ENCODE measurements at regions not wholly inside any gene's neighbourhood (a gene's known extent, or its start where the extent isn't known, plus 50 kb on each side); places are given as distances from the start of the nearest gene placed in this dataset.
A peak's percentile ranks its signal among the peaks of the same experiment; 100 is the strongest.

DNA sequence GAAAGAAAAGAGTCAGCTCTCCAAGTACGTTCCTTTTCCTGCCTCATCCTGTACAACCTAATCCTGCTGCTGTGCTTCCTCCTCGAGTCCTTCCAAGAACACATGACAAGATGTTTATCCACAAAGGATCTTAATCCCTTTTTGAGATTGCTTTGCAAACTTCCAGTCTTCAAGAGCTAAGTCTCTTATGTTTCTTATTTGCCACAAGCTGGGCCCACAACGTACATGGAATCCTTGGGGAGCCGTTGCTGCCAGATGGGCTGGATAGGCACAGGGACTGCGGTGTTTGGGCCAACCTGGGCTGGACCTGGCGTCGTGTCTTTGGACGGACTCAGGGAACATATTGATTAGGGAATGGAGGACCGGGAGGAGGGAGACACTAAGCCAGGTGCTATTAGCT, 79.7 kb upstream of the AFDN start:
- TF ChIP-seq NANOG (IDR thresholded peaks at IDR 0.05; ENCODE audit: borderline replicate concordance), result no peak
- no peak for TF ChIP-seq EZH2phosphoT487 (IDR thresholded peaks at IDR 0.05; ENCODE audit: unreplicated experiment)
- TF ChIP-seq JUNB (IDR thresholded peaks at IDR 0.05; ENCODE audit: unreplicated experiment), result no peak
- no peak for TF ChIP-seq ZNF331 (CRISPR knock-in tag; IDR thresholded peaks at IDR 0.05; ENCODE audit: low read depth)
- TF ChIP-seq STAT1 (IDR thresholded peaks at IDR 0.05; ENCODE audit: unreplicated experiment), result no peak
- TF ChIP-seq POLR2AphosphoS5 (IDR thresholded peaks at IDR 0.05; ENCODE audit: low read depth), result no peak
- TF ChIP-seq, protein P1, sequence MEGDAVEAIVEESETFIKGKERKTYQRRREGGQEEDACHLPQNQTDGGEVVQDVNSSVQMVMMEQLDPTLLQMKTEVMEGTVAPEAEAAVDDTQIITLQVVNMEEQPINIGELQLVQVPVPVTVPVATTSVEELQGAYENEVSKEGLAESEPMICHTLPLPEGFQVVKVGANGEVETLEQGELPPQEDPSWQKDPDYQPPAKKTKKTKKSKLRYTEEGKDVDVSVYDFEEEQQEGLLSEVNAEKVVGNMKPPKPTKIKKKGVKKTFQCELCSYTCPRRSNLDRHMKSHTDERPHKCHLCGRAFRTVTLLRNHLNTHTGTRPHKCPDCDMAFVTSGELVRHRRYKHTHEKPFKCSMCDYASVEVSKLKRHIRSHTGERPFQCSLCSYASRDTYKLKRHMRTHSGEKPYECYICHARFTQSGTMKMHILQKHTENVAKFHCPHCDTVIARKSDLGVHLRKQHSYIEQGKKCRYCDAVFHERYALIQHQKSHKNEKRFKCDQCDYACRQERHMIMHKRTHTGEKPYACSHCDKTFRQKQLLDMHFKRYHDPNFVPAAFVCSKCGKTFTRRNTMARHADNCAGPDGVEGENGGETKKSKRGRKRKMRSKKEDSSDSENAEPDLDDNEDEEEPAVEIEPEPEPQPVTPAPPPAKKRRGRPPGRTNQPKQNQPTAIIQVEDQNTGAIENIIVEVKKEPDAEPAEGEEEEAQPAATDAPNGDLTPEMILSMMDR (conservative IDR thresholded peaks at IDR 0.05; ENCODE audit: low read depth in 2 of 2), result no peak
- TF ChIP-seq, protein P2, sequence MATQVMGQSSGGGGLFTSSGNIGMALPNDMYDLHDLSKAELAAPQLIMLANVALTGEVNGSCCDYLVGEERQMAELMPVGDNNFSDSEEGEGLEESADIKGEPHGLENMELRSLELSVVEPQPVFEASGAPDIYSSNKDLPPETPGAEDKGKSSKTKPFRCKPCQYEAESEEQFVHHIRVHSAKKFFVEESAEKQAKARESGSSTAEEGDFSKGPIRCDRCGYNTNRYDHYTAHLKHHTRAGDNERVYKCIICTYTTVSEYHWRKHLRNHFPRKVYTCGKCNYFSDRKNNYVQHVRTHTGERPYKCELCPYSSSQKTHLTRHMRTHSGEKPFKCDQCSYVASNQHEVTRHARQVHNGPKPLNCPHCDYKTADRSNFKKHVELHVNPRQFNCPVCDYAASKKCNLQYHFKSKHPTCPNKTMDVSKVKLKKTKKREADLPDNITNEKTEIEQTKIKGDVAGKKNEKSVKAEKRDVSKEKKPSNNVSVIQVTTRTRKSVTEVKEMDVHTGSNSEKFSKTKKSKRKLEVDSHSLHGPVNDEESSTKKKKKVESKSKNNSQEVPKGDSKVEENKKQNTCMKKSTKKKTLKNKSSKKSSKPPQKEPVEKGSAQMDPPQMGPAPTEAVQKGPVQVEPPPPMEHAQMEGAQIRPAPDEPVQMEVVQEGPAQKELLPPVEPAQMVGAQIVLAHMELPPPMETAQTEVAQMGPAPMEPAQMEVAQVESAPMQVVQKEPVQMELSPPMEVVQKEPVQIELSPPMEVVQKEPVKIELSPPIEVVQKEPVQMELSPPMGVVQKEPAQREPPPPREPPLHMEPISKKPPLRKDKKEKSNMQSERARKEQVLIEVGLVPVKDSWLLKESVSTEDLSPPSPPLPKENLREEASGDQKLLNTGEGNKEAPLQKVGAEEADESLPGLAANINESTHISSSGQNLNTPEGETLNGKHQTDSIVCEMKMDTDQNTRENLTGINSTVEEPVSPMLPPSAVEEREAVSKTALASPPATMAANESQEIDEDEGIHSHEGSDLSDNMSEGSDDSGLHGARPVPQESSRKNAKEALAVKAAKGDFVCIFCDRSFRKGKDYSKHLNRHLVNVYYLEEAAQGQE (IDR thresholded peaks at IDR 0.05; ENCODE audit: unreplicated experiment), result no peak
- TF ChIP-seq EZH2 (IDR thresholded peaks at IDR 0.05; ENCODE audit: low read depth, unreplicated experiment), result no peak
- no peak for TF ChIP-seq CREB1 (CRISPR knock-in tag; IDR thresholded peaks at IDR 0.05; ENCODE audit: low read depth)
- TF ChIP-seq, protein P3, sequence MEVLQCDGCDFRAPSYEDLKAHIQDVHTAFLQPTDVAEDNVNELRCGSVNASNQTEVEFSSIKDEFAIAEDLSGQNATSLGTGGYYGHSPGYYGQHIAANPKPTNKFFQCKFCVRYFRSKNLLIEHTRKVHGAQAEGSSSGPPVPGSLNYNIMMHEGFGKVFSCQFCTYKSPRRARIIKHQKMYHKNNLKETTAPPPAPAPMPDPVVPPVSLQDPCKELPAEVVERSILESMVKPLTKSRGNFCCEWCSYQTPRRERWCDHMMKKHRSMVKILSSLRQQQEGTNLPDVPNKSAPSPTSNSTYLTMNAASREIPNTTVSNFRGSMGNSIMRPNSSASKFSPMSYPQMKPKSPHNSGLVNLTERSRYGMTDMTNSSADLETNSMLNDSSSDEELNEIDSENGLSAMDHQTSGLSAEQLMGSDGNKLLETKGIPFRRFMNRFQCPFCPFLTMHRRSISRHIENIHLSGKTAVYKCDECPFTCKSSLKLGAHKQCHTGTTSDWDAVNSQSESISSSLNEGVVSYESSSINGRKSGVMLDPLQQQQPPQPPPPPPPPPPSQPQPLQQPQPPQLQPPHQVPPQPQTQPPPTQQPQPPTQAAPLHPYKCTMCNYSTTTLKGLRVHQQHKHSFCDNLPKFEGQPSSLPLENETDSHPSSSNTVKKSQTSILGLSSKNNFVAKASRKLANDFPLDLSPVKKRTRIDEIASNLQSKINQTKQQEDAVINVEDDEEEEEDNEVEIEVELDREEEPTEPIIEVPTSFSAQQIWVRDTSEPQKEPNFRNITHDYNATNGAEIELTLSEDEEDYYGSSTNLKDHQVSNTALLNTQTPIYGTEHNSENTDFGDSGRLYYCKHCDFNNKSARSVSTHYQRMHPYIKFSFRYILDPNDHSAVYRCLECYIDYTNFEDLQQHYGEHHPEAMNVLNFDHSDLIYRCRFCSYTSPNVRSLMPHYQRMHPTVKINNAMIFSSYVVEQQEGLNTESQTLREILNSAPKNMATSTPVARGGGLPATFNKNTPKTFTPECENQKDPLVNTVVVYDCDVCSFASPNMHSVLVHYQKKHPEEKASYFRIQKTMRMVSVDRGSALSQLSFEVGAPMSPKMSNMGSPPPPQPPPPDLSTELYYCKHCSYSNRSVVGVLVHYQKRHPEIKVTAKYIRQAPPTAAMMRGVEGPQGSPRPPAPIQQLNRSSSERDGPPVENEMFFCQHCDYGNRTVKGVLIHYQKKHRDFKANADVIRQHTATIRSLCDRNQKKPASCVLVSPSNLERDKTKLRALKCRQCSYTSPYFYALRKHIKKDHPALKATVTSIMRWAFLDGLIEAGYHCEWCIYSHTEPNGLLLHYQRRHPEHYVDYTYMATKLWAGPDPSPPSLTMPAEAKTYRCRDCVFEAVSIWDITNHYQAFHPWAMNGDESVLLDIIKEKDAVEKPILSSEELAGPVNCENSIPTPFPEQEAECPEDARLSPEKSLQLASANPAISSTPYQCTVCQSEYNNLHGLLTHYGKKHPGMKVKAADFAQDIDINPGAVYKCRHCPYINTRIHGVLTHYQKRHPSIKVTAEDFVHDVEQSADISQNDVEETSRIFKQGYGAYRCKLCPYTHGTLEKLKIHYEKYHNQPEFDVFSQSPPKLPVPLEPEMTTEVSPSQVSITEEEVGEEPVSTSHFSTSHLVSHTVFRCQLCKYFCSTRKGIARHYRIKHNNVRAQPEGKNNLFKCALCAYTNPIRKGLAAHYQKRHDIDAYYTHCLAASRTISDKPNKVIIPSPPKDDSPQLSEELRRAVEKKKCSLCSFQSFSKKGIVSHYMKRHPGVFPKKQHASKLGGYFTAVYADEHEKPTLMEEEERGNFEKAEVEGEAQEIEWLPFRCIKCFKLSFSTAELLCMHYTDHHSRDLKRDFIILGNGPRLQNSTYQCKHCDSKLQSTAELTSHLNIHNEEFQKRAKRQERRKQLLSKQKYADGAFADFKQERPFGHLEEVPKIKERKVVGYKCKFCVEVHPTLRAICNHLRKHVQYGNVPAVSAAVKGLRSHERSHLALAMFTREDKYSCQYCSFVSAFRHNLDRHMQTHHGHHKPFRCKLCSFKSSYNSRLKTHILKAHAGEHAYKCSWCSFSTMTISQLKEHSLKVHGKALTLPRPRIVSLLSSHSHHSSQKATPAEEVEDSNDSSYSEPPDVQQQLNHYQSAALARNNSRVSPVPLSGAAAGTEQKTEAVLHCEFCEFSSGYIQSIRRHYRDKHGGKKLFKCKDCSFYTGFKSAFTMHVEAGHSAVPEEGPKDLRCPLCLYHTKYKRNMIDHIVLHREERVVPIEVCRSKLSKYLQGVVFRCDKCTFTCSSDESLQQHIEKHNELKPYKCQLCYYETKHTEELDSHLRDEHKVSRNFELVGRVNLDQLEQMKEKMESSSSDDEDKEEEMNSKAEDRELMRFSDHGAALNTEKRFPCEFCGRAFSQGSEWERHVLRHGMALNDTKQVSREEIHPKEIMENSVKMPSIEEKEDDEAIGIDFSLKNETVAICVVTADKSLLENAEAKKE (CRISPR knock-in tag; IDR thresholded peaks at IDR 0.05), result no peak
- TF ChIP-seq ZNF114 (CRISPR knock-in tag; IDR thresholded peaks at IDR 0.05), result no peak
- H3K27me3 Mint-ChIP-seq (ENCODE audit: insufficient read depth, low read depth, poor library complexity), result peaks cover 3% of the 10 kb centered on the region
- Histone ChIP-seq H3K79me2 (replicated peaks; ENCODE audit: insufficient read depth) (no peaks in the 10 kb centered on the region), H3K27me3 (ENCODE audit: insufficient read depth) (no peaks in the 10 kb centered on the region), H2AFZ (peak overlapping the region; percentile 76; the same call in 1 of the 2 replicates), H3K4me1 (ENCODE audit: insufficient read depth) (no peaks in the 10 kb centered on the region), H3F3A (replicated peaks; ENCODE audit: low read depth) (no peaks in the 10 kb centered on the region), H3K27ac (ENCODE audit: low read depth) (no peak overlapping the region), H3K4me2 (no peak overlapping the region), H3K4me3 (no peak overlapping the region), H3K9me2 (ENCODE audit: insufficient read depth) (peaks cover 4% of the 10 kb centered on the region), H4K20me1 (replicated peaks; ENCODE audit: insufficient read depth) (no peaks in the 10 kb centered on the region), H3K36me3 (ENCODE audit: insufficient read depth) (no peaks in the 10 kb centered on the region)
- H3K27ac Mint-ChIP-seq, result no peak overlapping the region
- no peaks in the 10 kb centered on the region; the same call in 2 of the 3 replicates for H3K36me3 Mint-ChIP-seq (ENCODE audit: low read depth)
- peaks cover 3% of the 10 kb centered on the region; the same call in 1 of the 3 replicates for H3K9me3 Mint-ChIP-seq
- DNase-seq (ENCODE audit: low spot score) (no peak), ATAC-seq (no peak)
- H3K4me1 Mint-ChIP-seq, result peaks cover 23% of the 10 kb centered on the region; the same call in 2 of the 3 replicates
- no peak overlapping the region for H3K4me3 Mint-ChIP-seq
